ENCODE measurements at regions not wholly inside any gene's neighbourhood (a gene's known extent, or its start where the extent isn't known, plus 50 kb on each side); places are given as distances from the start of the nearest gene placed in this dataset.
"Not testable (repeated sequence)": the region's sequence is repeated elsewhere in the genome, so short reads cannot be mapped to it uniquely, and the experiment has no call there.

- DNase-seq = not testable (repeated sequence)
Measured at GRCh38 chrX:67213686-67214085, 330.1 kb upstream of the AR start.

- no peak for DNase-seq
Measured at GRCh38 chrX:67207912-67208311, 335.9 kb upstream of the AR start.

DNA sequence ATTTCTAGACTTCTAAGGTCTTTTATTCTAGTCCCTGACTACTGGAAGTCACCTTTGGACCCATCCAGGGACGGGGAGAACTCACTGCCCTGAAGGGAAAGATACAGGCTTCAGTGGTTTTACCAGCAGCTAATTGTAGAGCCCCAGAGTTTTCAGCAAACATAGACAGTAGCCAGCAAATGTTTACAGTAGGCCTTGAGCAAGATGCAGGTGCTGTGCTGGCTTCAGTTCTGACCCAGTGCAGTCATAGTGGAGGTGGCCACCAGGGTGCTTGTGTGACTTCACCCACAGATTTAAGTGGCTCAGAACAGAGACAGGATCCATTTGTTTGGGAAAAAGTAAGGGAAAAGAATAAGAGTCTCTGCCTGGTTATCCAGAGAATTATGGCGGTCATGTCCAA, 384.4 kb upstream of the AR start:
- DNase-seq = no peak

- no peak for DNase-seq
Measured at GRCh38 chrX:67114635-67115034, 429.2 kb upstream of the AR start.

DNA sequence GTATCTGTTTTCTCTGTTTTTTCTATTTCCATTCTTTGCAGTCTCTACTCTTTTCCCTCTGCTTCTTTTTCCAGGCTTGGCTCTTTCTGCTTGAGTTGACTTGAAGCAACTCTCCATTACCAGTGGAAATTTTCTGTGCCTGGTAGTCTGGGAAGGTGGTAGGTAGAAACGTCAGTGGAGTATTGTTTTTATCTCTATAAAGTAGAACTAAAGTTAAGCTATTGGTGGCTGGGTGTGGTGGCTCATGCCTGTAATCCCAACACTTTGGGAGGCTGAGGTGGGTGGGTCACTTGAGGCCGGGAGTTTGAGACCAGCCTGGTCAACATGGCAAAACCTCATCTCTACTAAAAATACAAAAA, 438.1 kb upstream of the AR start:
- DNase-seq = no peak

- DNase-seq = no peak
Measured at GRCh38 chrX:67104982-67105757, 438.7 kb upstream of the AR start.

DNA sequence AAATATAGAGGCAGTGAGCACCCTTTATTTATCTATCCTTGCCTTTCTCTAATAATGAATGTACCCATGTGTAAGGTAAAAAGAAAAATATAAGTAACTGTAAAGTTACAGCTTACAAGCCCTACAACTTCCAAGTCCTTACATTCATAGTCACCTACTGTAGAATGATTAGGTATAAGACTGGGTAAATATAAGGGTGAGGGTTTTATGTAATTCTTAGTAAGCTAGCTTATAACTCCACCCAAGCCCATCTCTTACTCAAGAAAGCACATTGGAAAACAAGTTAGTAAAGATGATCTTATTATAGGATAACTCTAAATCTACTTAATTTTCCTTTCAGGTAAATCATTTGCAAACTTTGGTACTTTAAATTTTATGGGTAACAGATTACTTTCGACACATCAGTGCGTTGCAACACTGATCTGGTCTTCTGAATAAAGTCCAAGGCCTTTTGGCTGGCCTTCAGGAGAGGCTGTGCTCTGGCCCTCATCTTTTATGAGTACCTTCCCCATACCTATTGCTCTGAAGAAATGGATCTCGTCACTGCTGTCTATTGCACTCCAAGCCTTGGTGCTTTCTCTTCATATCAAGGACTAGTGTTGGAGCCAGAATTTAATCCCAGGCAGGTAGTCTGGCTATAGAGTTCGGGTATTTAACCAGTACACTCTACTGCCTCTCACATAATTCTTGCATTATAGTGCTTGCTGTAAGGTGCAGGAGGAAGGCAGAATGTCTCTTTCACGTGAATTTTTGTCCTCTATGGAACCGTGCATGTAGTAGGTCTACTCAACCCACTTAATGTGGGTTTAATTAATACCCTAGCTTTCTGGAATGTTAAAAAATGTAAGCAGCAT, 443.6 kb upstream of the AR start:
- DNase-seq = no peak

DNA sequence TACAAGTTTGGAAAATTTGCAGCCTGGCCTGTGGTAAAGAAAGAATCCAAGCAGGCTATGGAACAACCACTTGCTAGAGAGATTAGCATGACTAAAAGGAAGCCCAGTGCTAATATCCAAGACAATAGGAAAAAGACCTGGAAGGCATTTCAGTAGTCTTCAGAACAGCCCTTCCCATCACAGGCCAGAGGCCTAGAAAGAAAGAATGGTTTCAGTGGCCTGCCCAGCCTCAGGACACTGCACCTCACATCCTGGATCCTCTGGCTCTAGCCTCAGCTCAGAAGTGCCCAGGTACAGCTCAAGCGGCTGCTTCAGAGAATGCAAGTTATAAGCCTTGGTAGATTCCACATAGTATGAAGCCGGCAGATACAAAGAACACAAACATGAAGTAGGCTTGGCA, 449.8 kb upstream of the AR start:
- DNase-seq = no peak

DNA sequence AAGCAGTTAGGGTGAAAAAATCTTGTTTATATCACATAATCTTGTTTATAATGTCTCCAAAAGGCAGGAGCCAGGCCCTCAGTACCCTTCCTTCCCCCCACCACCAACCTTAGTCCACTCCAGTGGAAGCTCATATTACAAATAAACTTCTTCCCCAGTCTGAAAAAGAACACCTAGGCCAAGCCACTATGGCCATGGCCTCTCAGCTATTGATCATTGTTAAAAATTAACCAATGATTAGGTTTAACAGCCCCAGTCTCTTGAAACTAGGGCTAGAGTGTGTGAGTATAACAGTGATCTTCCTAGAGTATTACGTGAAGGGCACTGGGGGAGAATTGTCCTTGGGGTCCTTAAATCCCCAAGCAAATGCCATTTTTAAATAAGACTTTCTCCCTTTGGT, 411.9 kb upstream of the EDA2R start:
- DNase-seq = no peak

DNA sequence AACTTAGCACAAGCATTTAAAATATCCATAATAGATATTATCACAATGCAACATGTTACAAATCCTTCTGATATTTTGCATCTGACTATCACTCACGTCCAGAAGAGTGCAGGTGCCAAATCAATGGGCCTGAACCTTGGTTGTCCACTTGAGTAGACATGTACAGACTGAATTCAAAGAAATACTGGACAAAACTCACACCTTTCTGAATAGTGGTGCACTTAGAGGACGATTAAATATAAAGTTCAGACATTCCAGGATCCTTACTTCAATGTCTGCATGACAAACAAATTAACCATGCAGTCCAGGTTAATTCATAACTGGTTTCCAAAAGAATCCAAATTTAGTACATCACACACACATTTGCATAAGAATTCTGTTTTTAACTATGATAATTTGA, 406.0 kb upstream of the EDA2R start:
- no peak for DNase-seq

DNA sequence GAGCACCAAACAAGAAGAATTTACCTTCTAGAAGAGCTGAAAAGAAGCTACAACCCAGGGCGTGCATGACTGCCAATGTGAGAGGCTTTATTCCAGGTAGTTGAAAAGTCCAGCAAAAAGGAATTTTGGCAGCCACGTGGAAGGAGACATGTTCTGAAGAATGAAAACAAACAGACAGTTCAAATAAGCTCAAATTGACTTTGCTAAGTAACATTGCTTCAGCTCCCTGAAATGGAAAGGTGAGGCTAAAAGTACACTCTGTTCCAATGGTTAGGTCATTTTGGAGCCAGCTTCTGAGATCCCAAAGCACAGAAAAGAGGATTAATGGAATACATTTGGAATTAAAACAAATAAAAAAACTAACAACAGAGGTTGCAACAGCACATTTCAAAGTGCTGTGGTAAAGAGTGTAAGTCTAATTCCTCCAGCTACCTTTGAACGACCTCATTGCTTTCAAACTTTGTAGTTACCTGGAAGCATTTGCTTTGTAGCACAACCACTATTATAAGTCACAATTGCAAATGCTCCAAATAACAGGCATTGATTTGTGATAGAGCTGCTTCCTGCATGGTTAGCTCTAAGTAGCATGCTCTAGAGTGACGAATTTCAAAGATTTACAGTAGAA, 405.3 kb upstream of the EDA2R start:
- DNase-seq = peak; percentile 17

DNA sequence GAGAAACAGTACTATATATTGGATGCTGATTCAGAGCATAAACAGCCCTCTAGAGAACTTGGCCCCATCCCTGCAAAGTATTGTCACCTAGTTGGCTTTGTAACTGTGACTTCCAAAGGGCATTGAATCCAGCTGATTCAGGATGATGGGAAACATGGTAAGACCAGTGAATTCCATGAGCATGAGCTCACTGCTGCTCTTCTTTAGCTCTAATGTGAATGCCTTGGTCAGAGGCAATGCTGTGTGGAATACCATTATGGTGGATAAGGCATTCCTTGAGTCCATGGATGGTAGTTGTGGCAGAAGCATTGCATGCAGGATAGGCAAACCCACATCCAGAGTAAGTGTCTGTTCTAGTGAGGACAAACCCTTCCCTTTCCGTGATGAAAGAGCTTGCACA, 365.6 kb upstream of the EDA2R start:
- no peak for DNase-seq

DNA sequence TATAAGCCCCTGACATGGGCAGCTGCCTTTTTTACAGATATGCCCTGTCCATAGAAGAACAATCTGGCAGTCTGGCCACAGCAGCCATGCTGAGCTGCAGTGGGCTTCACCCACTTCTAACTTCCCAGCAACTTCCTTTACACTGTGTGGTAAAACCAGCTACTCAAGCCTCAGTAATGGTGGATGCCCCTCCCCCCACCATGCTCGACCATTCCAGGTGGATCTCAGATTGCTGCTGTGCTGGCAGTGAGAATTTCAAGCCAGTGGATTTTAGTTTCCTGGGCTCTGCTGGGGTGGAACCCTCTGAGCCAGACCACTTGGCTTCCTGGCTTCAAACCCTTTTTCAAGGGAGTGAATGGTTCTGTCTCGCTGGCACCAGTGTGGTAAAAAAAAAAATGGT, 355.9 kb upstream of the EDA2R start:
- no peak for DNase-seq

DNA sequence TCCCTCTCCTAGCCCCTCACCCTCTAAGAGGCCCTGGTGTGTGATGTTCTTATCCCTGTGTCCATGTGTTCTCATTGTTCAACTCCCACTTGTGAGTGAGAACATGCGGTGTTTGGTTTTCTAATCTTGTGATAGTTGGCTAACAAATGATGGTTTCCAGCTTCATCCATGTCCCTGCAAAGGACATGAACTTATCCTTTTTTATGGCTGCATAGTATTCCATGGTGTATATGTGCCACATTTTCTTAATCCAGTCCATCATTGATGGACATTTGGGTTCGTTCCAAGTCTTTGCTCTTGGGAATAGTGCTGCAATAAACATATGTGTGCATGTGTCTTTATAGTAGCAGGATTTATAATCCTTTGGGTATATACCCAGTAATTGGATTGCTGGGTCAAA, 353.2 kb upstream of the EDA2R start:
- not testable (repeated sequence) for DNase-seq

DNA sequence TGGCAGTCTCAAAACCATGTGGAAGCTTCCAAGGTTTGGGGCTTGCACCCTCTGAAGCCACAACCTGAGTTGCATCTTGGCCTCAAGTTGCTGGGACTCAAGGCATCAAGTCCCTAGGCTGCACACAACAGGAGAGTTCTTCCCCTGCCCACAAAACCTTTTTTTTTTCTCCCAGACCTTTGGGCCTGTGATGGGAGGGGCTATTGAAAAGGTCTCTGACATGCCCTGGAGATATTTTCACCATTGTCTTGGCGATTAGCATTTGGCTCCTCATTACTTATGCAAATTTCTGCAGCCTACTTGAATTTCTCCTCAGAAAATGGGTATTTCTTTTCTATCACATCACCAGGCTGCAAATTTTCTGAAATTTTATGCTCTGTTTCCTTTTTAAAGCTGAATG, 349.5 kb upstream of the EDA2R start:
- no peak for DNase-seq

DNA sequence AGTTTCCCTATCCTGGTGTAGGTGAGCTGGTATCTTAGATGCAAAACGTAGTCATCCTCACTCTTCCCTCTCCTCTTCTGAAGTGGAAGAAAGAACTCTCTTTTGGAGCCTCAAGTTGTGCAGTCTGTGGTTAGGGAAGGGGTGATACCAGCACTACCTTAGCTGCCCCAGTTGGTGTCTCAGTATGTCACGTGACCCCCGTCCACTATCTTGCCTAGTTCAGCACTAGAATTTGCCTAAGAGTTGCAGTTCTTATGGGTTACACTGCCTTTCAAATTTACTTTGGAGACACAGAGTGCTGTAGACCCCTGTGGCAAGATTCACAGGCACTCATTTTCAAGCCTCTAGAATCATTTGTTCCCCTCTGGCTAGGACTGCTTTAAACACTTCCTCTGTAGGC, 322.8 kb upstream of the EDA2R start:
- DNase-seq = no peak

DNA sequence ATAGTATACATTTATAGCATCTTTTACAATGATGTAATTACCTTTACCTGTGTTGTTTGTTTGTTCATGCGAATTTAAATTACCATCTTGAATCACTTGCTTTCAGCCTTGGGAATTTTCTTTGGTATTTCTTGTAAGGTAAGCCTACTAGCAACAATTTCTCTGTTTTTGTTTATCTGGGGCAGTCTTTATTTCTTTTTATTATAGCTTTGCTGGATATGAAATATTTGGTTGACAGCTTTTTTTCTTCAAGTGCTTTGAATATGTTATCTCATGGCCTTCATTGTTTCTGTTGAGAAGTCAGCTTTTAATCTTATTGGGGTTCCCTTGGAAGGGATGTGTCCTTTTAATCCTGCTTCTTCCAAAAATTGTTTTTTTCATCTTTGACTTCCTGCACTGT, 292.8 kb upstream of the EDA2R start:
- DNase-seq = no peak

- not testable (repeated sequence) for DNase-seq
Measured at GRCh38 chrX:66930516-66930915, 291.6 kb upstream of the EDA2R start.

- DNase-seq = no peak
Measured at GRCh38 chrX:66920296-66920695, 281.4 kb upstream of the EDA2R start.

GRCh38 chrX:66919280-66919832, 280.5 kb upstream of the EDA2R start:
- DNase-seq = no peak

DNA sequence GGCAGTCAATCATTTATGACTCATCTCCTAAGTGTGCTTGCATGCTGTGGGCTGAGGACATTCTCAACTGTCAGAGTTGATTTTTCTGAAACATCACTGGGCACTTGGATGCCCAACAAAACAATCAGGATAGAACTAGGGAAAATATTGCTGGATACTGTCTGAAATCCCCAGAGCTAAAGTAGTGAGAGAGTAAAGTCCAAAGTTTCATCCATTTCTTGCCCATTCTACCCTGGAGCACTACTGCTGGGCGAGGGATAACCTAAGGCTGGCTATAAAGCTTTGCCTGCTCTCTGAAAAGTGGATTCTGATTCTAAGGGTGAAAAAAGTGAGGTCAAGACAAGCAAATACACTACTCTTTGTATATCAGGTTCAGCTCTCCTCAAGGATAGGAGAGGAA, 279.6 kb upstream of the EDA2R start:
- no peak for DNase-seq

GRCh38 chrX:66915893-66916292, 277.0 kb upstream of the EDA2R start:
- DNase-seq = no peak

DNA sequence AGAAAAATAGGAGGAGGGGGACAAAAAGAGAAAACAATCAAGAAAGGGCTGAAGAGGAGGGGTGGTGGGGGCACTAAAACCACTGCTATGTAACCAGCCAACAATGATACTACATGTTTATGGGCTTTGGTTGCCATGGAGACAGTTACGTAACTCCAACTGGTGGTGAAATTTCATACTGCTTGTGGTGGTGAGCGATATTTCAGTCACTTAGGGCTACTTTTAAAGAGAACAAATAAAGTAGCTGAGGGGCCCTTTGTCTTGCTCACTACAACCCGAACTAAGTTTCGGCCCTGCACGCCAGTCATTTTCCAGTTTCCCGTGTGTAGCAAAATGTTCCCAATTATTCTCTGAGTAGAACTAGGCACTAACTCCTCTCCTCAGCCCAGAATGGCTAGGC, 275.2 kb upstream of the EDA2R start:
- DNase-seq = peak; percentile 6

All from tongue (tissue), 1 donor.